GM12878 (cell line): ENCODE measurements at regions not wholly inside any gene's neighbourhood (a gene's known extent, or its start where the extent isn't known, plus 50 kb on each side); places are given as distances from the start of the nearest gene placed in this dataset.

Experiments
- ATAC-seq: fragments of 200-7000 bp; cut with Tn5 transposase; 3 replicates; pipeline ENCODE4 v1.9.1; 2020; ENCODE audit warnings: mild to moderate bottlenecking, moderate library complexity
- BruUV-seq: library from RNA; stranded (reverse); fragments of 400-500 nt; replicated peaks from 2 replicates; lab custom pipeline; 2021; lab: Mats Ljungman, UMichigan
- CTCF ChIA-PET: fragments of 300-600 bp; sonication (Branson Sonifier 250); formaldehyde crosslinking; extraction: SDS; loops from one replicate; lab custom pipeline; 2021; ENCODE audit warnings: inconsistent platforms; lab: Yijun Ruan, JAX
- POLR2A ChIA-PET: fragments of 350-600 bp; formaldehyde crosslinking; extraction: SDS; loops from one replicate; lab custom pipeline; 2021; ENCODE audit warnings: inconsistent platforms; lab: Charles Lee
- RAD21 ChIA-PET: fragments of 300-600 bp; sonication (Branson Sonifier 250); formaldehyde crosslinking; loops from one replicate; lab custom pipeline; 2023; ENCODE audit warnings: antibody characterized with exemption; ENCODE audit not compliant: unreplicated experiment; lab: Charles Lee
- SMC1A ChIA-PET: fragments of 300-600 bp; sonication (Branson Sonifier 250); formaldehyde crosslinking; loops from one replicate; lab custom pipeline; 2023; ENCODE audit not compliant: unreplicated experiment, uncharacterized antibody; lab: Charles Lee
- DNase-seq: peaks from one replicate; pipeline ENCODE4 v3.0.0-alpha.2; 2011; ENCODE audit warnings: low read depth, low spot score
- FAIRE-seq: peaks from 3 replicates; lab custom pipeline; 2011; peaks lifted over from hg19 to GRCh38; lab: Jason Lieb, UNC
- H2AFZ ChIP-seq: 2 replicates; pipeline ENCODE4 v1.6.0; 2011; ENCODE audit warnings: low read depth, low read length, control low read depth; ENCODE audit not compliant: control insufficient read depth
- H3K27ac ChIP-seq: 2 replicates; pipeline ENCODE4 v1.5.1; 2011; ENCODE audit warnings: control low read depth; ENCODE audit not compliant: control insufficient read depth, insufficient read depth
- H3K27me3 ChIP-seq, 2 experiments: replicated peaks in 1 of 2; 2 replicates each; pipeline versions ENCODE4 v1.6.0 to v1.6.1; 2011; ENCODE audit warnings: low read length in 1 of 2; ENCODE audit not compliant: control insufficient read depth in 2 of 2, insufficient read depth in 2 of 2
- H3K36me3 ChIP-seq, 2 experiments: 2 replicates each; pipeline ENCODE4 v1.5.1; 2011; ENCODE audit warnings: low read length in 1 of 2; ENCODE audit not compliant: control insufficient read depth in 2 of 2, insufficient read depth in 2 of 2
- H3K4me1 ChIP-seq: 2 replicates; pipeline ENCODE4 v1.6.1; 2011; ENCODE audit warnings: mild to moderate bottlenecking, low read length, moderate library complexity, mixed read lengths; ENCODE audit not compliant: control insufficient read depth, insufficient read depth
- H3K4me2 ChIP-seq: 2 replicates; pipeline ENCODE4 v1.6.0; 2011; ENCODE audit warnings: control low read depth; ENCODE audit not compliant: control insufficient read depth, insufficient read depth
- H3K4me3 ChIP-seq: fragments of 200-600 bp; sonication (generic); 2 replicates; pipeline ENCODE4 v1.5.1; 2016
- H3K79me2 ChIP-seq: 2 replicates; pipeline ENCODE4 v1.6.0; 2011; ENCODE audit warnings: low read length; ENCODE audit not compliant: control insufficient read depth, insufficient read depth
- H3K9ac ChIP-seq: 2 replicates; pipeline ENCODE4 v1.8.0; 2011; ENCODE audit warnings: low read length, control low read depth, mixed read lengths; ENCODE audit not compliant: control insufficient read depth, insufficient read depth
- H3K9me3 ChIP-seq: replicated peaks from 3 replicates; pipeline ENCODE4 v1.5.1; 2011; ENCODE audit warnings: mild to moderate bottlenecking, low read length; ENCODE audit not compliant: control insufficient read depth, insufficient read depth
- H4K20me1 ChIP-seq: 2 replicates; pipeline ENCODE4 v1.6.0; 2011; ENCODE audit not compliant: control insufficient read depth, insufficient read depth
- BMI1 ChIP-seq: fragments of 450-650 bp; IDR thresholded peaks from 2 replicates; pipeline ENCODE4 v1.6.1; 2016; ENCODE audit warnings: mild to moderate bottlenecking, moderate library complexity, borderline replicate concordance
- CHD2 ChIP-seq: IDR thresholded peaks from 2 replicates; pipeline ENCODE4 v1.6.1; 2011; ENCODE audit warnings: low read depth, low read length, improper control_type of control experiment, borderline replicate concordance
- CUX1 ChIP-seq: IDR thresholded peaks from 2 replicates; pipeline ENCODE4 v1.6.1; 2012; ENCODE audit warnings: improper control_type of control experiment, low read depth, low read length; ENCODE audit not compliant: insufficient replicate concordance
- ELK1 ChIP-seq: IDR thresholded peaks from 2 replicates; pipeline ENCODE4 v1.6.1; 2012; ENCODE audit warnings: low read depth, low read length, improper control_type of control experiment
- HDAC6 ChIP-seq: fragments of 200-600 bp; sonication (generic); IDR thresholded peaks from one replicate; pipeline ENCODE4 v1.8.0; 2017; ENCODE audit warnings: antibody characterized with exemption; ENCODE audit not compliant: unreplicated experiment
- MAX ChIP-seq: IDR thresholded peaks from 2 replicates; pipeline ENCODE4 v1.6.1; 2012; ENCODE audit warnings: low read depth, low read length, improper control_type of control experiment
- NBN ChIP-seq: fragments of 450-650 bp; IDR thresholded peaks from 2 replicates; pipeline ENCODE4 v1.6.1; 2016
- NFXL1 ChIP-seq: fragments of 450-650 bp; IDR thresholded peaks from 2 replicates; pipeline ENCODE4 v1.6.1; 2017; ENCODE audit warnings: antibody characterized with exemption, mild to moderate bottlenecking, borderline replicate concordance
- POLR2AphosphoS2 ChIP-seq: IDR thresholded peaks from 2 replicates; pipeline ENCODE4 v1.6.1; 2011; ENCODE audit warnings: low read depth, mild to moderate bottlenecking, low read length, improper control_type of control experiment, moderate library complexity
- SRF ChIP-seq, 2 experiments: IDR thresholded peaks; 2 replicates each; pipeline ENCODE4 v1.6.1; 2011; ENCODE audit warnings: low read depth in 2 of 2, low read length in 2 of 2, mild to moderate bottlenecking in 1 of 2, moderate library complexity in 1 of 2
- TCF3 ChIP-seq: IDR thresholded peaks from 2 replicates; pipeline ENCODE4 v1.6.1; 2012; ENCODE audit warnings: low read depth, mild to moderate bottlenecking, low read length, borderline replicate concordance; ENCODE audit not compliant: insufficient read depth
- YY1 ChIP-seq: IDR thresholded peaks from 2 replicates; pipeline ENCODE4 v1.6.1; 2011; ENCODE audit warnings: low read depth, mild to moderate bottlenecking, low read length
- ZNF217 ChIP-seq: fragments of 450-650 bp; IDR thresholded peaks from 2 replicates; pipeline ENCODE4 v1.6.1; 2017; ENCODE audit warnings: antibody characterized with exemption, mild to moderate bottlenecking
- ZNF592 ChIP-seq: fragments of 450-650 bp; IDR thresholded peaks from 2 replicates; pipeline ENCODE4 v1.6.1; 2017; ENCODE audit warnings: mild to moderate bottlenecking, moderate library complexity
- WGBS: methylation state at CpG from one replicate; pipeline ENCODE4 v1.1.6; 2016; ENCODE audit warnings: low lambda C conversion rate; ENCODE audit not compliant: insufficient replicate concordance, insufficient coverage; ENCODE audit errors: missing lambda C conversion rate; 5-methylcytosine and 5-hydroxymethylcytosine counted together
- in situ Hi-C: fragments of 300-500 bp; cut with MboI; formaldehyde crosslinking; loops from 9 replicates; pipeline ENCODE4 v1.14.3; 2018; ENCODE audit warnings: mixed read lengths
- intact Hi-C: fragments of 100-400 bp; cut with micrococcal nuclease; formaldehyde crosslinking; loops from one replicate; pipeline ENCODE4 v1.14.2; 2022; ENCODE audit not compliant: unreplicated experiment

- ATAC-seq: no peak
- Histone ChIP-seq H2AFZ (no peak overlapping the region), H3K27me3 (no peaks in the 10 kb centered on the region), H3K4me1 (no peaks in the 10 kb centered on the region), H3K4me3 (no peak overlapping the region), H3K79me2 (no peaks in the 10 kb centered on the region), H3K36me3 (no peaks in the 10 kb centered on the region), H3K9ac (no peak overlapping the region), H3K27ac (no peak overlapping the region), H4K20me1 (no peaks in the 10 kb centered on the region), H3K9me3 (no peaks in the 10 kb centered on the region; the same call in 2 of the 3 replicates), H3K4me2 (no peak overlapping the region)
- ChIA-PET SMC1A (no interaction called here), RAD21 (no interaction called here), POLR2A (no interaction called here), CTCF (no interaction called here)
- intact Hi-C loops (no loop called here), in situ Hi-C loops (no loop called here)
- DNase-seq: no peak
- 28% methylated on average over 6 of the region's 6 CpGs for WGBS
- no TSS peak for BruUV-seq
- no peak for FAIRE-seq
- TF ChIP-seq NFXL1 (no peak), HDAC6 (no peak), BMI1 (no peak), TCF3 (no peak), CUX1 (no peak), CHD2 (no peak), POLR2AphosphoS2 (no peak), ZNF592 (no peak), ELK1 (no peak), YY1 (no peak), ZNF217 (no peak), MAX (no peak), SRF (IDR thresholded peaks at IDR 0.05; ENCODE audit: low read depth in 2 of 2, low read length in 2 of 2) (no peak), NBN (no peak)
Observed at GRCh38 chr7:153415632-153416031, 636.6 kb upstream of the DPP6 start.
